ENCODE measurements at regions not wholly inside any gene's neighbourhood (a gene's known extent, or its start where the extent isn't known, plus 50 kb on each side); places are given as distances from the start of the nearest gene placed in this dataset.

DNA sequence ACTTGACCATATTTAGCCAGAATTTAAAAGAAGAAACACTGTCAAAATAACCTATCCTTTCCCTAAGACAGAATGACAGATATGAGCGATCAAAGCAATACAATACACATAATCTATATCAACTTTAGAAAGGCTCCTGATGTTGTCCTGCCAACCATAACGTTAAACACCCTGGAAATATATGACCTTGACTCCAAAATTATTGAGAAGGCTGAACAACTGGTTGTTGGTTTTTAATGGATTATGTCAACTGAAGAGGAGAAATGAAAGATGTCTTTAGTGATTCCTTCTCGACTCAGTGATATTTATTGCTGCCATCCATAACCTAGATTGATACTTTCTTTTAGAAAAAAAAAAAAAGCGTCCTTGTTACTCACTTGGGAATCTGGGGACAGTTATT is 957.2 kb downstream of the SLITRK1 start:
- H3K27ac ChIP-seq (ENCODE audit: low read depth, low read length), result no peak overlapping the region
- 80% methylated on average over 1 of the region's 4 CpGs for WGBS (ENCODE audit: insufficient coverage)
- H3K36me3 ChIP-seq (ENCODE audit: control insufficient read depth, insufficient read depth, low read length), result no peaks in the 10 kb centered on the region
- H3K9me3 ChIP-seq (ENCODE audit: control insufficient read depth, insufficient read depth, low read length), result no peaks in the 10 kb centered on the region
- H3K27me3 ChIP-seq (ENCODE audit: control insufficient read depth, insufficient read depth, low read length), result no peaks in the 10 kb centered on the region
- no peaks in the 10 kb centered on the region for H3K4me1 ChIP-seq (ENCODE audit: control insufficient read depth, insufficient read depth, low read length)
- peak in 1 of 6 donors; percentile 15 for DNase-seq (ENCODE audit: low read depth in 4 of 6, low spot score in 6 of 6)
- H3K4me3 ChIP-seq (ENCODE audit: low read depth, low read length), result no peak overlapping the region

DNA sequence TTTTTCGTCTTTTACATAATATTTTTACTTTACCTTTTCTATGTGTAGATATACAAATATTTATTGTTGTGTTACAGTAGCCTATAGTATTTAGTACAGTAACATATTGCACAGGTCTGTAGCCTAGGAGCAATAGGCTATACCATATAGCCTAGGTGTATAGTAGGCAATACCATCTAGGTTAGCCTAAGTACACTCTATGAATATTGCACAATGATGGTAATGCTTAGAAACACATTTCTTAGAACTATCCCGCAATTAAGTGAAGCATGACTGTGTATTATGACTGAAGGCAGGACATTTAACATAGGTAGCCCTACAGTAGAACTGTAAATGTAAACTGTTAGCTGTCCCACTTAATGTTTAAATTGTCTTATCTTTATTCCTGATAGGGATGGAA is 964.3 kb downstream of the SLITRK1 start:
- no CpG with 5 or more reads among the region's 2 CpGs for WGBS (ENCODE audit: insufficient coverage)
- Histone ChIP-seq H3K27ac (ENCODE audit: low read depth, low read length) (no peak overlapping the region), H3K27me3 (ENCODE audit: control insufficient read depth, insufficient read depth, low read length) (no peaks in the 10 kb centered on the region), H3K36me3 (ENCODE audit: control insufficient read depth, insufficient read depth, low read length) (no peaks in the 10 kb centered on the region), H3K9me3 (ENCODE audit: control insufficient read depth, insufficient read depth, low read length) (no peaks in the 10 kb centered on the region), H3K4me3 (ENCODE audit: low read depth, low read length) (no peak overlapping the region), H3K4me1 (ENCODE audit: control insufficient read depth, insufficient read depth, low read length) (no peaks in the 10 kb centered on the region)
- DNase-seq (ENCODE audit: low read depth in 4 of 6, low spot score in 6 of 6), result no peak

DNA sequence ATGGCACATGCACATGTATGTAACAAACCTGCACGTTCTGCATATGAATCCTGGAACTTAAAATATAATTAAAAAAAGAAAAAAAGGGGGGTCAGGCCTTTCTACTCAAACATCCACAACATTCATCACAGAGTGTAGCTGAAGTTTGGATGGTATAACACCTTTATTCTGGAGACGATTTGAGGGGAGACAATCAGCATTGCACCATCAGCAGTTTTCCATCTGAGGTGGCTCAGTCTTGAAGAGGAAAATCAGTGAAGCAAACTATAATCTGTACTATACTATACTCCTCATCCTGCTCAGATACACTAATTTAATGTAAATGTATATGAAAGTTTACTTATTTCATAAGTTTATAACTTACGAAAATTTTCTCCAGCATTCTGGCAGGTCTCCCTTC is 969.7 kb downstream of the SLITRK1 start:
- Histone ChIP-seq H3K9me3 (ENCODE audit: control insufficient read depth, insufficient read depth, low read length) (no peaks in the 10 kb centered on the region), H3K36me3 (ENCODE audit: control insufficient read depth, insufficient read depth, low read length) (no peaks in the 10 kb centered on the region), H3K4me3 (ENCODE audit: low read depth, low read length) (no peak overlapping the region), H3K4me1 (ENCODE audit: control insufficient read depth, insufficient read depth, low read length) (no peaks in the 10 kb centered on the region), H3K27me3 (ENCODE audit: control insufficient read depth, insufficient read depth, low read length) (no peaks in the 10 kb centered on the region), H3K27ac (ENCODE audit: low read depth, low read length) (no peak overlapping the region)
- no CpG with 5 or more reads among the region's 3 CpGs for WGBS (ENCODE audit: insufficient coverage)
- DNase-seq (ENCODE audit: low read depth in 4 of 6, low spot score in 6 of 6), result no peak

DNA sequence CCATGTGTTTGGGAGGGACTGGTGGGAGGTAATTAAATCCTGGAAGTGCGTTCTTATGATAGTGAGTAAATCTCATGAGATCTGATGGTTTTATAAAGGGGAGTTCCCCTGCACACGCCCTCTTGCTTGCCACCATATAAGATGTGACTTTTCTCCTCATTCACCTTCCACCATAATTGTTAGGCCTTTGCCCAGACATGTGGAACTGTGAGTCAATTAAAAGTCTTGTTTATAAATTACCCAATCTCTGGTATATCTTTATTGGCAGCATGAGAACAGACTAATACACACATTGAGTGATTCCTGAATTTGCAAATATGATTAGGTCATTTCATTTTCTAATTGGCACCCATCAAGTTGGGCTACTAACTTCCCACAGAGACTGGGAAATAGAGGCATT is 977.2 kb downstream of the SLITRK1 start:
- Histone ChIP-seq H3K4me1 (ENCODE audit: control insufficient read depth, insufficient read depth, low read length) (no peaks in the 10 kb centered on the region), H3K9me3 (ENCODE audit: control insufficient read depth, insufficient read depth, low read length) (no peaks in the 10 kb centered on the region), H3K27me3 (ENCODE audit: control insufficient read depth, insufficient read depth, low read length) (no peaks in the 10 kb centered on the region), H3K27ac (ENCODE audit: low read depth, low read length) (no peak overlapping the region), H3K36me3 (ENCODE audit: control insufficient read depth, insufficient read depth, low read length) (no peaks in the 10 kb centered on the region), H3K4me3 (ENCODE audit: low read depth, low read length) (no peak overlapping the region)
- no peak for DNase-seq (ENCODE audit: low read depth in 4 of 6, low spot score in 6 of 6)
- WGBS (ENCODE audit: insufficient coverage), result no CpG with 5 or more reads among the region's 2 CpGs

DNA sequence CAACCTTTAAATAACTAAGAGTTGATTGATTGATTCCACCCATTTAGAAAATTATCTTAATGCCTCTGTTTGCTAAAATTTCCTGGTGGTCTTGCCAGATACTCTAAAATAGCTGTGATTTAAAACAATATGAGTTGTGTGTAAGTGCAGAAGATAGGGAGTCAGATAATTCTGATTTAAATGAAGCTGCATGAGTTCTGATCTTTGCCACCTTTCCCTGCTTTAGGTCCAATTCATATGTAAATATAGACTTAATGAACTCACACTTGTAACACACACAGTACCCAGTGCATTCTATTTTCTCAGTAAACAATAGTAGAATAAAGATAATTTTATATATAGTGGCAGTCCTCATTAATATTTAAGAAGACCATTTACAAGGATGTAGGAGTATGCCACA is 981.8 kb downstream of the SLITRK1 start:
- no peaks in the 10 kb centered on the region for H3K27me3 ChIP-seq (ENCODE audit: control insufficient read depth, insufficient read depth, low read length)
- H3K4me3 ChIP-seq (ENCODE audit: low read depth, low read length), result no peak overlapping the region
- no peaks in the 10 kb centered on the region for H3K4me1 ChIP-seq (ENCODE audit: control insufficient read depth, insufficient read depth, low read length)
- H3K27ac ChIP-seq (ENCODE audit: low read depth, low read length), result no peak overlapping the region
- H3K9me3 ChIP-seq (ENCODE audit: control insufficient read depth, insufficient read depth, low read length), result no peaks in the 10 kb centered on the region
- no peak for DNase-seq (ENCODE audit: low read depth in 4 of 6, low spot score in 6 of 6)
- H3K36me3 ChIP-seq (ENCODE audit: control insufficient read depth, insufficient read depth, low read length), result no peaks in the 10 kb centered on the region

DNA sequence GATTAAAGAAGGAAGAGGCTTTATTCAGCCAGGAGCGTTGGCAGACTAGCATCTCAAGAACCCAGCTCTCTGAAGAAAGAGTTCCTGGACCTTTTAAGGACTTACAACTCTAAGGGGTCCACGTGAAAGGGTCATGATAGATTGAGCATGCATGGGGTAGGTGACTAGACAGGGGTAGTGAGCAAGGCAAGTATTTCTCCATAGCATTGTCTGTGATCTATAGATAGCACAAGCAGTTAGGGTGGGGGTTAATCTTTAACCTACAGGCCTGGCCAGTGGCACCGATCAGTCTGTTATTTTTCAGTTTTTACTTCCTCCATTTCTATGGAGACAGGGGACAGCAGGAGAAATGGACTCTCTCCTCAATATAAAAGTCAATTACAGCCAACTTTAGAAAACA is 983.7 kb downstream of the SLITRK1 start:
- DNase-seq (ENCODE audit: low read depth in 4 of 6, low spot score in 6 of 6), result no peak
- Histone ChIP-seq H3K4me1 (ENCODE audit: control insufficient read depth, insufficient read depth, low read length) (no peaks in the 10 kb centered on the region), H3K4me3 (ENCODE audit: low read depth, low read length) (no peak overlapping the region), H3K27me3 (ENCODE audit: control insufficient read depth, insufficient read depth, low read length) (no peaks in the 10 kb centered on the region), H3K27ac (ENCODE audit: low read depth, low read length) (no peak overlapping the region), H3K9me3 (ENCODE audit: control insufficient read depth, insufficient read depth, low read length) (no peaks in the 10 kb centered on the region), H3K36me3 (ENCODE audit: control insufficient read depth, insufficient read depth, low read length) (no peaks in the 10 kb centered on the region)
- WGBS (ENCODE audit: insufficient coverage), result 79% methylated on average over 1 of the region's 3 CpGs

DNA sequence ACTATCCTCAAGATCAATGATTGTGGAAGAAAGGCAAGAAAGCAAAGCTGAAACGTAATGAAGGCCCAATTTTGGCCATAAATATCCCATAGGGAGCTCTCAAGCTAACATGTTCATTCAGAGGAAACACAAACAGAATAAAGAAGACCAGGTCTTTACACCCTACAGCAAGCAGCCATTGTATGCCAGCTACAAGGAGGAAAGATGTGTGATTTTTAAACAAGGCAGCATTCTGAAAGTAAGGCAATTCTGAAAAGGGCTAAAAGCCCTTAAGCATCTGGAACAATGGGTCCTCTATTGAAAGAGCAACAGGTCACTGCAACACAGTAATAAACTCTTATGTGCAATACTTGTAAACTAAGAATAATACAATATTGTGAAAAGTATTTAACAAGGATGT is 1002.4 kb downstream of the SLITRK1 start:
- H3K9me3 ChIP-seq (ENCODE audit: control insufficient read depth, insufficient read depth, low read length), result no peaks in the 10 kb centered on the region
- no peak overlapping the region for H3K4me3 ChIP-seq (ENCODE audit: low read depth, low read length)
- no peaks in the 10 kb centered on the region for H3K4me1 ChIP-seq (ENCODE audit: control insufficient read depth, insufficient read depth, low read length)
- no peak for DNase-seq (ENCODE audit: low read depth in 4 of 6, low spot score in 6 of 6)
- H3K27me3 ChIP-seq (ENCODE audit: control insufficient read depth, insufficient read depth, low read length), result no peaks in the 10 kb centered on the region
- WGBS (ENCODE audit: insufficient coverage), result 0% methylated on average over 1 of the region's 1 CpG
- no peaks in the 10 kb centered on the region for H3K36me3 ChIP-seq (ENCODE audit: control insufficient read depth, insufficient read depth, low read length)
- H3K27ac ChIP-seq (ENCODE audit: low read depth, low read length), result no peak overlapping the region

DNA sequence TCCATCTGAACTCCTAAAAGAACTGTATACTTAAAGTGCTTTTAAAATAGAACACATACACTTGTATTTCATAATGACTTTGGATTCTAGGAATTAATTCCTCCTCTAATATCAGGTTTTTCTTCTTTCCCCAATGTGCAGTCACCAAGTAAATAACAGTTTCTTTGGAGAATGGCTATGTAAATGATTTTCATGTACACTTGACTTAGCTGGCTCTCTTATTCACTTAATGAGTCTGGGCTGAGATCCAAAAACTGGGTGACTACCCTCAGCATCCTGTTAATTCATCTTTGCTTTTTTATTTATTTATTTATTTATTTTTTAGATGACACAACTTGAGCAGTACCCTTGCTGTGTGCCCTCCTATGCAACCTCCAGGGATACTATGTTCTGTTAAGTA is 1003.7 kb downstream of the SLITRK1 start:
- Histone ChIP-seq H3K4me3 (ENCODE audit: low read depth, low read length) (no peak overlapping the region), H3K27ac (ENCODE audit: low read depth, low read length) (no peak overlapping the region), H3K9me3 (ENCODE audit: control insufficient read depth, insufficient read depth, low read length) (no peaks in the 10 kb centered on the region), H3K36me3 (ENCODE audit: control insufficient read depth, insufficient read depth, low read length) (no peaks in the 10 kb centered on the region), H3K4me1 (ENCODE audit: control insufficient read depth, insufficient read depth, low read length) (no peaks in the 10 kb centered on the region), H3K27me3 (ENCODE audit: control insufficient read depth, insufficient read depth, low read length) (no peaks in the 10 kb centered on the region)
- peak in 3 of 6 donors; percentile 7 to 67 (median 61) for DNase-seq (ENCODE audit: low read depth in 4 of 6, low spot score in 6 of 6)

DNA sequence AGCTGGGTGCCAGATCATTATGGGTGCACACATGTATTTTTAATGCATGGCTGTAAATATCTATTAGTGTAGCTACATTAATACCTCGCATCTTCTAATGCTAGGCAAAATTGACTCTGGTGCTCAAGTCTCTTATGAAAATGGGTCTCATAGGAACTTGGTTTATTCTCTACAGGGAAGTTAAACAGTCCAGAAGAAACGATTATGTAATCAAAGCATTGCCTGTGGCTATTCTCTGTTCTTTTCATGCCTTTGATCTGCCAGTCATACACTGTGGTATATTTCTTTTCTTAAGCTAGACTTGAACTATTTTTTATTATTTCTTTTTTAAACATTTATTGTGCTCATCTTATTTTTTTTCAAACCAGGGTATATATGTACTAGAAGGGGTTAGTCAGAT is 1015.0 kb downstream of the SLITRK1 start:
- Histone ChIP-seq H3K9me3 (ENCODE audit: control insufficient read depth, insufficient read depth, low read length) (no peaks in the 10 kb centered on the region), H3K36me3 (ENCODE audit: control insufficient read depth, insufficient read depth, low read length) (no peaks in the 10 kb centered on the region), H3K27ac (ENCODE audit: low read depth, low read length) (no peak overlapping the region), H3K4me3 (ENCODE audit: low read depth, low read length) (no peak overlapping the region), H3K4me1 (ENCODE audit: control insufficient read depth, insufficient read depth, low read length) (no peaks in the 10 kb centered on the region), H3K27me3 (ENCODE audit: control insufficient read depth, insufficient read depth, low read length) (no peaks in the 10 kb centered on the region)
- peak in 1 of 6 donors; percentile 4 for DNase-seq (ENCODE audit: low read depth in 4 of 6, low spot score in 6 of 6)
- WGBS (ENCODE audit: insufficient coverage), result no CpG with 5 or more reads among the region's 2 CpGs

DNA sequence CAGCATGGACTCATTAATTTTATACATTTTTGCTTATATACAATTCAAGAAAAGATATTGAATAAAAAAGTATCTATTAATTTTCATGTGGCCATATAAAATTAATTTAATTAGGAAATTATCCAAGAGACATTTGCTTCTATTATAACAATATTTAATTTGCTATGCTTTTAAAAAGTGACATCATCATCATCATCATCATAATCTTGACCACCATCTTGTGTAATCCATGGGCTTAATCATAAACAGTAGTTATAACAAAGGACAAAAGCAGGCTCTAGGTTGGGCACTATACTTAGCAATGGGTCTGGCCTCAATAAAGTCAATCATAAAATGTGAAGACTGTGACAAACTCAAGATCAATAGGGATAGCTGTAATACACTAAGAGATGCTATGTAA is 1031.6 kb downstream of the SLITRK1 start:
- Histone ChIP-seq H3K27ac (ENCODE audit: low read depth, low read length) (no peak overlapping the region), H3K27me3 (ENCODE audit: control insufficient read depth, insufficient read depth, low read length) (no peaks in the 10 kb centered on the region), H3K4me1 (ENCODE audit: control insufficient read depth, insufficient read depth, low read length) (no peaks in the 10 kb centered on the region), H3K36me3 (ENCODE audit: control insufficient read depth, insufficient read depth, low read length) (no peaks in the 10 kb centered on the region), H3K4me3 (ENCODE audit: low read depth, low read length) (no peak overlapping the region), H3K9me3 (ENCODE audit: control insufficient read depth, insufficient read depth, low read length) (no peaks in the 10 kb centered on the region)
- no peak for DNase-seq (ENCODE audit: low read depth in 4 of 6, low spot score in 6 of 6)

DNA sequence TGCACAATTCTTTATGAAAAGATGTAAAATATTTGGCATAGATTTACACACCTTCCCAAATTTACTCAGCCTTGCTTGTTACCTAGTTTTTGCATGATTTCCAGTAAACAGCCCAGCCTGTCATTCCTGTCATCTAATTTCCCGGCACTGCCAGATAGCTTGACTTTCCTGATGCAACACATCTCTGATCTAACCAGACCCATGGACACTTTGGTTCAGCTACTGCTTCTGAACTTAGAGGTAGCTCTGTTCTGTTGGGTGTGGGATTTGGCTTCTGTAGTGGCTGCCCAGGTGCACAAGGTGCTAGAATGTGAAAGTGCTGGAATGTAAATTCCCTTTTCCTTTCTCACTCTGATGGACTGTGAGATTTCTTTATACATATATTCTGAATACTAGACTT is 1033.5 kb downstream of the SLITRK1 start:
- no CpG with 5 or more reads among the region's 1 CpG for WGBS (ENCODE audit: insufficient coverage)
- DNase-seq (ENCODE audit: low read depth in 4 of 6, low spot score in 6 of 6), result no peak
- H3K27ac ChIP-seq (ENCODE audit: low read depth, low read length), result no peak overlapping the region
- no peaks in the 10 kb centered on the region for H3K36me3 ChIP-seq (ENCODE audit: control insufficient read depth, insufficient read depth, low read length)
- no peaks in the 10 kb centered on the region for H3K4me1 ChIP-seq (ENCODE audit: control insufficient read depth, insufficient read depth, low read length)
- no peaks in the 10 kb centered on the region for H3K9me3 ChIP-seq (ENCODE audit: control insufficient read depth, insufficient read depth, low read length)
- no peaks in the 10 kb centered on the region for H3K27me3 ChIP-seq (ENCODE audit: control insufficient read depth, insufficient read depth, low read length)
- H3K4me3 ChIP-seq (ENCODE audit: low read depth, low read length), result no peak overlapping the region
